Brain microvascular endothelial cell (primary cell): ENCODE measurements at regions not wholly inside any gene's neighbourhood (a gene's known extent, or its start where the extent isn't known, plus 50 kb on each side); places are given as distances from the start of the nearest gene placed in this dataset.
"Not testable (repeated sequence)": the region's sequence is repeated elsewhere in the genome, so short reads cannot be mapped to it uniquely, and the experiment has no call there.

Experiments
- DNase-seq: peaks from one replicate; pipeline ENCODE4 v3.0.0-alpha.2; 2020
- H3K27ac ChIP-seq: fragments of 250-450 bp; sonication (Bioruptor Pico); 2 replicates; pipeline ENCODE4 v1.5.1; 2020; ENCODE audit warnings: mild to moderate bottlenecking, moderate library complexity
- H3K27me3 ChIP-seq: fragments of 250-450 bp; sonication (Bioruptor Pico); replicated peaks from 2 replicates; pipeline ENCODE4 v1.5.1; 2020; ENCODE audit warnings: mild to moderate bottlenecking
- H3K36me3 ChIP-seq: fragments of 250-450 bp; sonication (Bioruptor Pico); replicated peaks from 2 replicates; pipeline ENCODE4 v1.5.1; 2020; ENCODE audit warnings: mild to moderate bottlenecking
- H3K4me3 ChIP-seq: 2 replicates; pipeline ENCODE4 v1.5.1; 2011; ENCODE audit warnings: low read depth, mild to moderate bottlenecking, control low read depth, low read length, moderate library complexity
- in situ Hi-C: cut with HindIII; loops from 2 replicates; pipeline ENCODE4 v1.10.0; 2017; ENCODE audit warnings: low sequenced_read_pairs, low pct_ligation_motif_present
- TF ChIP-seq, protein P1 (sequence below): IDR thresholded peaks from 2 replicates; pipeline ENCODE4 v1.5.1; 2011; ENCODE audit warnings: low read depth, mild to moderate bottlenecking, moderate library complexity, low read length, control low read depth, inconsistent platforms; ENCODE audit errors: missing control alignments

DNA sequence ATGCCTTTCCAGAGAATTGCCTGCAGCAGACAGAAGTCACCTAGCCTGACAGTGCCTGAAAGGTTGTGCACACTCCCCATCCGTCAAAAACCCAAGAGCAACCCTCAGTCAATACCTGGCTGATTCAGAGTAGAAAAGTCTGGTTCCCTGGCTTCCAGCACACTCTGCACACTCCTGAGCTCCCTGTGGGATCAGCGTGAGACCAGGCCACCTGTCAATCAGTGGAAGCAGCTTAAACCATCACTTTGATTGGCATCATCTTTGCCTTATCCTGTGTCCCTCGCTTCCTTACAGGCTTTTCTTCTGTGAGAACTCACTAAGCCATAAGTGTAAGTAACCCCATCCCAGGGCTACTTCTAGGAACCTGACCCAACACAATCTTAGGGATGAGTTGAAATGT lies 109.8 kb downstream of the ACTL7B start:
- H3K27me3 ChIP-seq, result no peaks in the 10 kb centered on the region
- TF ChIP-seq, protein P1, sequence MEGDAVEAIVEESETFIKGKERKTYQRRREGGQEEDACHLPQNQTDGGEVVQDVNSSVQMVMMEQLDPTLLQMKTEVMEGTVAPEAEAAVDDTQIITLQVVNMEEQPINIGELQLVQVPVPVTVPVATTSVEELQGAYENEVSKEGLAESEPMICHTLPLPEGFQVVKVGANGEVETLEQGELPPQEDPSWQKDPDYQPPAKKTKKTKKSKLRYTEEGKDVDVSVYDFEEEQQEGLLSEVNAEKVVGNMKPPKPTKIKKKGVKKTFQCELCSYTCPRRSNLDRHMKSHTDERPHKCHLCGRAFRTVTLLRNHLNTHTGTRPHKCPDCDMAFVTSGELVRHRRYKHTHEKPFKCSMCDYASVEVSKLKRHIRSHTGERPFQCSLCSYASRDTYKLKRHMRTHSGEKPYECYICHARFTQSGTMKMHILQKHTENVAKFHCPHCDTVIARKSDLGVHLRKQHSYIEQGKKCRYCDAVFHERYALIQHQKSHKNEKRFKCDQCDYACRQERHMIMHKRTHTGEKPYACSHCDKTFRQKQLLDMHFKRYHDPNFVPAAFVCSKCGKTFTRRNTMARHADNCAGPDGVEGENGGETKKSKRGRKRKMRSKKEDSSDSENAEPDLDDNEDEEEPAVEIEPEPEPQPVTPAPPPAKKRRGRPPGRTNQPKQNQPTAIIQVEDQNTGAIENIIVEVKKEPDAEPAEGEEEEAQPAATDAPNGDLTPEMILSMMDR, result no peak
- no peak overlapping the region for H3K27ac ChIP-seq
- H3K36me3 ChIP-seq, result no peaks in the 10 kb centered on the region
- in situ Hi-C loops, result no loop called here
- DNase-seq, result no peak
- no peak overlapping the region for H3K4me3 ChIP-seq

DNA sequence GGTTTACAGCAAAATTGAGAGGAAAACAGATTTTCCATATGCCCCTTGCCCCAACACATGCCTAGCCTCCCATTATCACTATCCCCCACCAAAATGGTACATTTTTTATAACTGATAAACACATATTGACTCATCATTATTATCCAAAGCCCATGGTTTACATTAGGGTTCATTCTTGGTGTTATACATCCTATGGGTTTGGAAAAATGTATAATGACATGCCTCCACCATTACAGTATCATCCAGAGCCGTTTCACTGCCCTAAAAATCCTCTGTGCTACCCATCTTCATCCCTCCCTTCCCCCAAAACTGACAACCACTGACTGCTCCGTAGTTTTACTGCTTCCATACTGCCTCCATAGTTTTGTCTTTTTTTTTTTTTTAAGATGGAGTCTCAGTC lies 111.1 kb downstream of the ACTL7B start:
- no peak overlapping the region for H3K27ac ChIP-seq
- no peak for DNase-seq
- no peak overlapping the region for H3K4me3 ChIP-seq
- TF ChIP-seq, protein P1, result no peak
- H3K36me3 ChIP-seq, result no peaks in the 10 kb centered on the region
- in situ Hi-C loops, result no loop called here
- H3K27me3 ChIP-seq, result no peaks in the 10 kb centered on the region

DNA sequence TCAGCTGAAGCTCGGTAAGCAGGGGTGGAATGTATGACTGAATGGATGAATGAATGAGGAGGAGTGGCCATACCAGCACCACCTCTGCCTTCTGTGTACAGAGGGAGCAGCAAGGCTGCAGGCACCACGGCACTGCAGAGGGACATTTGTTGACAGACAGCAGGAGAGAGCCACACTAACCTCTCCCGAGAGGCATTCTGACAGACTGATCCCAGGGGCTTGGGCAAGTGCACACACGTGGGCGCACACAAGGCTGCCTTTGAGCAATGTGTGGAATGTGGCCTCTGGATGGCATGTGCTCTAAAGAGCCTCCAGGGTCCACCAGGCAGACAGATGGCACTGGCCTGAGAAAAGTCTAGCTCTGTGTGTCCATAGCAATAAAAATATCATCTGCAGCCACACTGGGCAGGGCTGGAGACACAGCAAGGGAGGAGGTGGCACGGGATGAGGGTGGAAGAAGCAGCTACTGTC lies 111.8 kb downstream of the ACTL7B start:
- no peak overlapping the region for H3K4me3 ChIP-seq
- H3K27ac ChIP-seq, result no peak overlapping the region
- no peaks in the 10 kb centered on the region for H3K36me3 ChIP-seq
- DNase-seq, result no peak
- in situ Hi-C loops, result no loop called here
- TF ChIP-seq, protein P1, result no peak
- no peaks in the 10 kb centered on the region for H3K27me3 ChIP-seq

DNA sequence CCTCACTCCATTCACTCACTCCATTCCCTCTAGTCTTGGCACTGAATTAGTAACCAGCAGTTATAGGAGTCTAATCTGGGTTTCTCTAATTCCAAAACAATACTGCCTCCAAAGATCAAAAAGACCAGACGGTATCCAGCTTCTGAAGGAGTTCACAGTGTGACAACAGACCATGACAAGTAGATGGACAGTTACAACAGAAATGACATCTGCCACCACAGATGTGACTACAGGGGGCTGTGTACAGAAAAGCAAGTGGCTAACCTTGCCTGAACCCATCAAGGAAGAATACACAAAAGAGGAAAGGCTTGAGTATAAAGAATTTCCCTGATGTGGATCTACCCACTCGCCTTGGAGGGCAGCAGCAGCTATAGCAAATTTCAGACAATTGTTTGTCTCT lies 112.4 kb downstream of the ACTL7B start:
- in situ Hi-C loops, result no loop called here
- H3K36me3 ChIP-seq, result no peaks in the 10 kb centered on the region
- H3K4me3 ChIP-seq, result no peak overlapping the region
- DNase-seq, result no peak
- H3K27ac ChIP-seq, result no peak overlapping the region
- TF ChIP-seq, protein P1, result no peak
- H3K27me3 ChIP-seq, result no peaks in the 10 kb centered on the region

DNA sequence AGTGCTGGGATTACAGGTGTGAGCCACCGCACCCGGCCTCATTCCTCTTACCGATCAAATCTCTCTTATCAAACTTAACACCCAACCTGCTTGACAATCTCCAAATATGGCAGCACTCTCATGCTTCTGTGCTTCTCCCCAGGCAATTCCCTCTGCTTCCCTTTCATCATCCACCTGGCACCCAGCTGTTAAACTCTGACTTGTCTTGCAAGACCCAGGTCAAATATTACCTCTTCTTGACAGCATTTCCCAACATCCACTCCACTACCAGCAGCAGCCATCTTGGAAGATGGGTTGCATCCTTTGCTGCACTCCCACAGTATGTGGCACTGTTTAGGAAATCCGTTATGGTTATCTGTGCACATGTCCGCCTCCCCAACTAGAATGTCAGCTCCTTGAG lies 113.6 kb downstream of the ACTL7B start:
- in situ Hi-C loops, result no loop called here
- Histone ChIP-seq H3K4me3 (no peak overlapping the region), H3K27me3 (no peaks in the 10 kb centered on the region), H3K36me3 (no peaks in the 10 kb centered on the region), H3K27ac (no peak overlapping the region)
- TF ChIP-seq, protein P1, result no peak
- DNase-seq, result no peak

DNA sequence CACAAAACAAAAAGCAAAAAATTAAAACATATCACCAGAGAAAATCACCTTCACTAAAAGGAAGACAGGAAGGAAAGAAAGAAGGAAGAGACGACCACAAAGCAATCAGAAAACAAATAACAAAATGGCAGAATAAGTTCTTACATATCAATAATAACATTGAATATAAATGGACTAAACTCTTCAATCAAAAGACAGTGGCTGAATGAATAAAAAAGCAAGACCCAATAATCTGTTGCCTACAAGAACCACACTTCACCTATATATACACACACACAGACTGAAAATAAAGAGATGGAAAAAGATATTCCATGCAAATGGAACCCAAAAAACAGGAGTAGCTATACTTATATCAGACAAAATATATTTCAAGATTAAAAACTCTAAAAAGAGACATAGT lies 124.5 kb downstream of the ACTL7B start:
- H3K27me3 ChIP-seq, H3K27ac ChIP-seq, in situ Hi-C loops, H3K36me3 ChIP-seq, DNase-seq, H3K4me3 ChIP-seq: not testable (repeated sequence)
